Ascending aorta (tissue), 2 donors: ENCODE measurements at regions not wholly inside any gene's neighbourhood (a gene's known extent, or its start where the extent isn't known, plus 50 kb on each side); places are given as distances from the start of the nearest gene placed in this dataset.

Experiments
- DNase-seq, 2 donors: peaks; one replicate each; pipeline ENCODE4 v3.0.0-alpha.2; 2019; ENCODE audit warnings: low spot score in 2 of 2
- H3K27ac ChIP-seq, 2 donors: fragments of 200-600 bp; sonication (generic); one replicate each; pipeline ENCODE4 v1.5.1; 2016 to 2017; ENCODE audit warnings: mild to moderate bottlenecking in 1 of 2
- H3K27me3 ChIP-seq: fragments of 200-600 bp; sonication (generic); one replicate; pipeline ENCODE4 v1.5.1; 2017
- H3K36me3 ChIP-seq, 2 donors: fragments of 200-600 bp; sonication (generic); one replicate each; pipeline ENCODE4 v1.5.1; 2016
- H3K4me1 ChIP-seq, 2 donors: fragments of 200-600 bp; sonication (generic); one replicate each; pipeline ENCODE4 v1.5.1; 2016 to 2017; ENCODE audit warnings: mild to moderate bottlenecking in 1 of 2
- H3K4me3 ChIP-seq, 2 donors: fragments of 200-600 bp; sonication (generic); one replicate each; pipeline ENCODE4 v1.5.1; 2016 to 2017; ENCODE audit warnings: mild to moderate bottlenecking in 1 of 2
- H3K9me3 ChIP-seq, 2 donors: fragments of 200-600 bp; sonication (generic); one replicate each; pipeline ENCODE4 v1.5.1; 2016
- intact Hi-C: fragments of 100-400 bp; cut with DNase I; formaldehyde crosslinking; loops from one replicate; pipeline ENCODE4 v1.15.1; 2023
- TF ChIP-seq, protein P1 (sequence below), 3 experiments: fragments of 200-600 bp in 2 of 3; fragments of 450-650 bp in 1 of 3; sonication (generic) in 2 of 3; IDR thresholded peaks; one replicate each; pipeline ENCODE4 v1.5.1; 2016 to 2019; ENCODE audit warnings: antibody characterized with exemption in 3 of 3, mild to moderate bottlenecking in 1 of 3, moderate library complexity in 1 of 3

DNA sequence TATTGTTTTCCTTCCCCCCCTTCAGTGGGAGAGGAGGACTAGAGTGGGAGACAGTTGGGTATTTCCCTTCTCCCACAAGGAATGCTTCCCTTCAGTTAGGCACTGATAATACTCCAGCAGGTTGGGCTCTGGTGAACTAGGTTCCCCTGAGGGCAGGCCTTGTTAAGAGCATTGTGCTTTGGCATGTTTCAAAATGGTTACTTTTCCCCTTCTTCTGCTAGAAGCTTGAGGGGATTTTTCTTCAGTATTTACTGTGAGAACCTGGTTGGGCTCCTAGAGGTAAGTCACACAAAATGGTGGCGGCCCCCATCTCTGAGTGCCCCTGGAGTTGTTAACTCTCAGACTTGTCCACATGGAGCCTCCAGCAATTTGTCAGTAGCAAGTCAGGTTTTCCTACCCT, 156.2 kb downstream of the CYB561 start:
- Histone ChIP-seq H3K36me3 (no peaks in the 10 kb centered on the region), H3K4me3 (no peak overlapping the region), H3K9me3 (peaks cover 0 to 11% of the 10 kb centered on the region in 2 donors), H3K4me1 (peaks cover 11 to 18% of the 10 kb centered on the region in 2 donors), H3K27me3 (no peaks in the 10 kb centered on the region), H3K27ac (peak overlapping the region in 1 of 2 donors; percentile 33)
- no peak for DNase-seq
- TF ChIP-seq, protein P1, sequence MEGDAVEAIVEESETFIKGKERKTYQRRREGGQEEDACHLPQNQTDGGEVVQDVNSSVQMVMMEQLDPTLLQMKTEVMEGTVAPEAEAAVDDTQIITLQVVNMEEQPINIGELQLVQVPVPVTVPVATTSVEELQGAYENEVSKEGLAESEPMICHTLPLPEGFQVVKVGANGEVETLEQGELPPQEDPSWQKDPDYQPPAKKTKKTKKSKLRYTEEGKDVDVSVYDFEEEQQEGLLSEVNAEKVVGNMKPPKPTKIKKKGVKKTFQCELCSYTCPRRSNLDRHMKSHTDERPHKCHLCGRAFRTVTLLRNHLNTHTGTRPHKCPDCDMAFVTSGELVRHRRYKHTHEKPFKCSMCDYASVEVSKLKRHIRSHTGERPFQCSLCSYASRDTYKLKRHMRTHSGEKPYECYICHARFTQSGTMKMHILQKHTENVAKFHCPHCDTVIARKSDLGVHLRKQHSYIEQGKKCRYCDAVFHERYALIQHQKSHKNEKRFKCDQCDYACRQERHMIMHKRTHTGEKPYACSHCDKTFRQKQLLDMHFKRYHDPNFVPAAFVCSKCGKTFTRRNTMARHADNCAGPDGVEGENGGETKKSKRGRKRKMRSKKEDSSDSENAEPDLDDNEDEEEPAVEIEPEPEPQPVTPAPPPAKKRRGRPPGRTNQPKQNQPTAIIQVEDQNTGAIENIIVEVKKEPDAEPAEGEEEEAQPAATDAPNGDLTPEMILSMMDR (IDR thresholded peaks at IDR 0.05): no peak
- intact Hi-C loops: loop anchor here (5.0 to 10.0 kb wide), 4 partner anchors 67 to 585 kb away; no protein-coding TSS in a partner anchor

DNA sequence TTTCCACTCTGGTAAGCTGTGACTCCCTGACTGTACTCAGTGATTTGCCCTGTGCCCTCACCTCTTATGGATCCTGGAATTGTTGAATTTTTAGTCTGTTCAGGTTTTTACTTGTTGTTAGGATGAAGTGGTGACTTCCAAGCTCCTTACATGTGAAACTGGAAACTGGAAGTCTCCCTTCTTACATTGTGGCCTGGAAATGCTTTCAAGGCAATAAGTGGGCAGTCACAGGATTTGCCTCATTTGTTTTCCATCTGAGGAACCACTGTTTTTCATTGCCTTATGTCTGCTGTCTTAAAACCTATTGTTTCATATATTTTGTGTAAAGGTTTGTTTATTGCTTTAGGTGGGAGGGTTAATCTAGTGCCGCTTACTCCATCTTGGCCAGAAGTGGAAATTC, 155.8 kb downstream of the CYB561 start:
- intact Hi-C loops: loop anchor here (5.0 to 10.0 kb wide), 3 partner anchors 67 to 426 kb away; no protein-coding TSS in a partner anchor
- no peak for DNase-seq

DNA sequence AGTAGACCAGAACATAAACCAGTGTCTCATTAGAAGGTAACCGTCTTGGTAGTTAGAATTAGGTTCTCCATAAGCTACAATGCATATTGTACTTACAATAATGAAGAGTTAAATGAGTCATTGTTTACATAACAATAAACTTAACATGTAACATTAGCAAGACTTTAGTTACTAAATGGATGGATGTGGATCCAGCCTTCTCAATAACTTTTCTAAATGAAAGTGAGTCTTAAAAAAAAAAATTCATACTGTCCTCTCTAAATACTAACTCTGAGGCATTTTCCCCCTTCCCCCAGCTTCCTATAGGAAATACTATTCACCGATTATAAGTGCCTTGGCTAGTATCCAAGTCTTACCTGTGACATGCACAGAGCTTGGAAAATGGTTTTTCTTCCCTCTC, 155.3 kb downstream of the CYB561 start:
- Histone ChIP-seq H3K27me3 (no peaks in the 10 kb centered on the region), H3K36me3 (no peaks in the 10 kb centered on the region), H3K9me3 (peaks cover 1 to 9% of the 10 kb centered on the region in 2 donors), H3K27ac (peak overlapping the region in 1 of 2 donors; percentile 93), H3K4me1 (peaks cover 11 to 20% of the 10 kb centered on the region in 2 donors), H3K4me3 (no peak overlapping the region)
- TF ChIP-seq, protein P1 (IDR thresholded peaks at IDR 0.05): no peak
- intact Hi-C loops: loop anchor here (5.0 to 10.0 kb wide), 3 partner anchors 67 to 426 kb away; no protein-coding TSS in a partner anchor
- no peak for DNase-seq

More for the DNA sequence above, 155.8 kb downstream of the CYB561 start:
- peaks cover 11 to 20% of the 10 kb centered on the region in 2 donors for H3K4me1 ChIP-seq
- peak overlapping the region in 1 of 2 donors; percentile 33 for H3K27ac ChIP-seq
- peaks cover 0 to 11% of the 10 kb centered on the region in 2 donors for H3K9me3 ChIP-seq
- H3K4me3 ChIP-seq: no peak overlapping the region
- TF ChIP-seq, protein P1 (IDR thresholded peaks at IDR 0.05): no peak
- H3K36me3 ChIP-seq: no peaks in the 10 kb centered on the region
- no peaks in the 10 kb centered on the region for H3K27me3 ChIP-seq

DNA sequence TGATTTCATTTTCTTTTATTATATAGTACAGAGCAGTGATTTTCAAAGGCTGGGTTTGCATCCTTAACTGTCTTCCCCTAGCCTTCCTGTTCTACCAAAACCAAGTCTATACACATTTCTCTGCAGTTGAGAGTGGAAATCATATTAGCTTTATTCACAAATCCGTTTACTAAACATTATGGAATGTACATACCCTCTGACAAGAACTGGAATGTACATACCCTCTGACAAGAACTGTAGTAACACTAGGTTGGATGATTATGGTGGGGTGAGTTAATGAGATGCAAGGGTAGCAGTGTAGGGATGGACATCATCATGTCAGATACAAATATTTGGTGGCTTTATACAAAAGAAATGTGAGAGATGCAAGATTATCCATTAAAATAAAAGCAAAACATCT, 154.8 kb downstream of the CYB561 start:
- TF ChIP-seq, protein P1 (IDR thresholded peaks at IDR 0.05): no peak
- Histone ChIP-seq H3K27me3 (no peaks in the 10 kb centered on the region), H3K9me3 (peaks cover 6 to 9% of the 10 kb centered on the region in 2 donors), H3K27ac (peak overlapping the region; percentile 79 to 93), H3K4me3 (no peak overlapping the region), H3K4me1 (peaks cover 11 to 20% of the 10 kb centered on the region in 2 donors), H3K36me3 (no peaks in the 10 kb centered on the region)
- intact Hi-C loops: loop anchor here (5.0 to 10.0 kb wide), 3 partner anchors 66 to 426 kb away; no protein-coding TSS in a partner anchor
- DNase-seq: no peak

DNA sequence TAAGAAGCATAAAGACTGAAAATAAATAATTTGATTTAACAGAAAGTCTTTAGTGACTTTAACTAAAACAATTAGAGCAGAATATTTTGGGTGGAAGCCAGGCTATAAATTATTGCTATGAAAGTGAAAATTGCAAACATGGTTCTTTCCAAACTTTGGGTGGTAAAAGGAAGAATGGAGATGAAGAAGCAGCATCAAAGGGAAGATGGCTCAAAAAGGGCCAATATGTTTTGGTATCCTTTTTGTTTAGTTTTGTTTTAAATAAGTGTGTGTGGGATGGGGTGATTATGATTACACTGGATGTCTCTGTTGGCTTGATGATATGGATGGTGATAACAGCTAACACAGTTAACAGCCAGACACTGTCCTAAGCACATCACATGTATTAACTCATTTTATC, 153.7 kb downstream of the CYB561 start:
- intact Hi-C loops: loop anchor here (5.0 to 10.0 kb wide), 3 partner anchors 65 to 428 kb away; no protein-coding TSS in a partner anchor
- Histone ChIP-seq H3K4me1 (peaks cover 11 to 20% of the 10 kb centered on the region in 2 donors), H3K27ac (peak overlapping the region; percentile 79 to 93), H3K4me3 (peak overlapping the region in 1 of 2 donors; percentile 25), H3K9me3 (peaks cover 7 to 9% of the 10 kb centered on the region in 2 donors), H3K36me3 (no peaks in the 10 kb centered on the region), H3K27me3 (no peaks in the 10 kb centered on the region)
- no peak for DNase-seq
- TF ChIP-seq, protein P1 (IDR thresholded peaks at IDR 0.05): no peak
